GM21528 (cell line): ENCODE measurements at regions not wholly inside any gene's neighbourhood (a gene's known extent, or its start where the extent isn't known, plus 50 kb on each side); places are given as distances from the start of the nearest gene placed in this dataset.
"Not testable (repeated sequence)": the region's sequence is repeated elsewhere in the genome, so short reads cannot be mapped to it uniquely, and the experiment has no call there.

Experiments
- ATAC-seq: cut with Tn5 transposase; IDR thresholded peaks from one replicate; pipeline ENCODE4 v1.9.1; 2021; ENCODE audit warnings: mild to moderate bottlenecking, moderate library complexity; ENCODE audit not compliant: unreplicated experiment, low FRiP score

DNA sequence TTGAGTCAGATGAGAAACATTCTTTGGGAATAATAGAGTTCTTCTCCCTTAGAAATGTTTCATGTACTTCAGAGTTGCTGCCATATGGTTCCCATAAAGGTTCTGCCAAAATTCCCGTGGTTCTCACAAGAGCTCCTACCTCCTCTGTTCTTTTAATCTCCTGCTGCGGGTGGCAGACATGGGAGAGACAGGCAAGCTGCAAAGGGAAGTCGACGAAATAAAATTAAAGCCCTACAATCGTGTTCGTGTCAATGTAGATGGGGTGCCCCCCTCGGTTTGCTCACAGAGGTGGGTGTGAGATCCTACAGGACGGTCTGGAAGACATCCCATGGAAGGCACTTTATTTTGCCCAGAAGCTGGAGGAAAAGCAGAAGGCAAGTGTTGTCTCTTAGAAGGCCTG lies 276.0 kb downstream of the RWDD3 start:
- ATAC-seq: no peak

DNA sequence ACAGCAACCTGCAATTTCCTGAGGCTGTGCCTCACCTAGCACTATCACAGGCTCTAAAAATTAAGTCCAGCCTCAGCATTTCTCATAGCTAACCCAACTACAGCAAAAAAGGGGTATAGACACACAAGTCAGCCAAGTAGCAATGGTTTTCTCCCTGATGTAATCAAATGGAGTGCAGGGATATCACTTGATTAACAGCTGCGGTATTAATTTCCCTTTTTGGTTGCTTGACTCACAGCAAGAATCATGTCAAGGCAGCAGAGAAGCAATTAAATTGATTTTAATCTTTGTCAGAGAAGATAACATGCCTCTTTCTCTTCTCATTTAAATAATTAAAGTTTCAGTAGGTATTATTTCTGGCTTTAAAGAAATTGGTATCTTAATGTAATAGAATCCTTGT lies 278.9 kb downstream of the RWDD3 start:
- no peak for ATAC-seq

DNA sequence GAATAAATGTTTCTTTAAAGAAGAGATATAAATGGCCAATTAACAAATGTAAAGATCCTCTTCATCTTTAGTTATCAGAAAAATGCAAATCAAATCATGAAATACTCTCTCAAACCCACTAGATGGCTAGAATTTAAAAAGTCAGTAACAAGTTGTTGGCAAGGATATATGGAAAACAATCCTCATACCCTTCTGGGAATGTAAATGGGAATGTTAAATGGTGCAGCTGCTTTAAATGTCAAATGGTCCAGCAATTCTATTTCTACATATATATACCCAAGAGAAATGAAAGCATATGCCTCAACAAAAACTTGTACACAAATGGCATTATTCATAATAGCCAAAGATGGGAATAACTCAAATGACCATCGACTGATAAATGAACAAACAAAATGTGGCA lies 283.5 kb downstream of the RWDD3 start:
- ATAC-seq: no peak

DNA sequence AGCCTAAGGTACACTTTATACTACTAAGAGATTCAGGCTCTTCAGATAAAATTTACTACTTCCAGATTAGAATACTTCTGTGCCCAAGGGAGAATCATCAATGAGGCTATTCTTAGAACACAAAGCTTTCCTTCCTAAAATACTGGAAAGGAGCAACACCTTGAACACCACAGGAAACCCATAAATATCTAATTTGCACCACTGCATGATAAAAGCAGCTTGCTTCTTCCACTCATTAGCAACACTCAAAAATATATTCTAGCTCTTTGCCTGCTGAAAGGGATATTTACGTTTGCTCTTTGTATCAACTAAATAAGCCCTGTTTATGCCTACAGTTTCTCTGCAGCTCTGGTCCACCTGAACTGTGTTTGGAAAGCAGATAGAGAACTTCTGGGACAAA lies 284.3 kb downstream of the RWDD3 start:
- no peak for ATAC-seq

DNA sequence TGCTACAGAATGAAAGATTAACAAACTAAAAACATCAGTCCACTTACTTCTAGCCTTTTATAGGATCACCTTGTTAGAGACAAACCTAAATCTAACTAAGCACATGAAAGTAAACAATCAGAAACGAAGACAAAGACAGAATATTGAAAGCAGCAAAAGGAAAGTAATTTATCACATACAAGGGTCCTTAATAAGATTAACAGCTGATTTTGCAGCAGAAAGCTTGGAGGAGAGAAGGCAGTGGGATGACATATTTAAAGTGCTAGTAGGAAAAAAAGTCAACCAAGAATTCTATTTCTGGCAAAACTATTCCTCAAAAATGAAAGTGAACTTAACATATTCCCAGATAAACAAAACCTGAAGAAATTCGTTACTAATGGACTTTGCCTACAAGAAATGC lies 286.4 kb downstream of the RWDD3 start:
- ATAC-seq: no peak

DNA sequence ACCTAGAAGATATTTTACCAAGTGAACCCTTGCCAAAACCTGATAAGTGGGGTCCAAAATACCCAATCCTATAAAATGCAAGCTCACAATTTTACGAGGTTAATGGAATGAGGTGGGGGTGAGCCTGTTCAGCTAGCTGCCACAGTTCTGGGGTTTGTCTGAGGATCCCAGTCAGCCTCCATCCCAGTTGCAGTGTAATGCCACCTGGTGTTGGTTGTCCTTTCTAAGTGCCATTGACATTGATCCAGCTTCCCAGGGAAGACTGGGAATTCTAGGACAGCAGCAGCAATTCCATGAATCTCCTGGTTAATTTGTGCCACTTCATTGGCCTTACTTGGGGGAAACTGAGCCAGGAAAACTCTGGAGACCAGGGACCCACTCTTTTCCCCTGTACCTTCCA lies 298.3 kb downstream of the RWDD3 start:
- no peak for ATAC-seq

DNA sequence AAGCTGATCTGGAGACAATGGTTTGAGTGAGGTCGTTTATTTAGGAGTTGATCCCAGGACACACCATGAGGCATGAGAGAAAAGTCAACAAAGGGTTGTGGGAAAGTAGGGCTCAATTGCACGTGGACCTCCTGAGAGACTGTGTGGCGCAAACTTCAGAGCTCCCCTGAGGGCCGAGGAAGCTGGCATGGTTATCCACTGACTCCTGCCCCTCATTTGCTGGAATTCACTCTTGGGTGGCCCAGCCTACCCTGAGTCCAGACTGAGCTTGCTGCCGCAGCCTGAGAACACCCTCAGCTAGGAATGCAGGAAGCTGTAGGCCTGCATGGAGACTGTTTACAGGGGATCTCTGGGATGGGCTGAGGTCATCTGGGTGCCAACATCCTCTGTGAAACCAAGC lies 301.0 kb downstream of the RWDD3 start:
- no peak for ATAC-seq

DNA sequence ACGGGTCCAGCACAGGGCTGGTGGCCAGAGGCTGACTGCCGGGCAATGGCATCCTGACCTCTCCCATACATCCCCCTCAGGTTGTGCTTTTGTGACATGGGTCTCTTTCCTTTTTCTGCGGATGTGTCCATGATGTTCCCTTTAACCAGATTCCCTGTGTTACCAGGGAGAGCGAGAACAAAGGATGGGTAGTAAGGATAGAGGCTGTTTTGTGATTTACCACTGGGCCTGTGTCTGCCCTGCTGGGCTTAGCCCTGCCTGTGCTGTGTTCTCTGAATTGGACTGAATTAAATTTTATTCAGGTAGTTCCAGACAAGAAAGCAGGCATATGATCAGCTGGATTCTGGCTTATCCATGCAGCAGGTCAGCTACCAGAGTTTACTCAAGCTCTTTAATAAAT lies 301.6 kb downstream of the RWDD3 start:
- no peak for ATAC-seq

DNA sequence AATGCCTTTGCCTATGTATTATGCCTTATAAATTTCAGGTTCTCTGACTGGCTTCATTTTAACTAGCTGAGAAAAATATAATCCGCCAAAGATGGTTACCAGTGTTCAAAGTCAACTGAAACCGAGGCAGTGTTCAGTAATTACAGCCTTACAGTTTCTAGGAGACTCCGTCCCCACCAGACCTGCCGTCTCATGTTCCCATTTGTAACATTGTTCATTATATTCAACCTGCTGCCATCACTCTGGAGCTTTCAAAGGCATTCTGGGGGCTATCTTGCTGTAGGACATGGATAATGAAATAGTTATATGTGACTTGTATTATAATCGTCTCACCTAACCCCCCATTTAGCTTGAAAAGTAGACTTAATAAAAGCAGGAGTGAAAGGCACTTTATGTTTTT lies 302.5 kb downstream of the RWDD3 start:
- ATAC-seq: no peak

DNA sequence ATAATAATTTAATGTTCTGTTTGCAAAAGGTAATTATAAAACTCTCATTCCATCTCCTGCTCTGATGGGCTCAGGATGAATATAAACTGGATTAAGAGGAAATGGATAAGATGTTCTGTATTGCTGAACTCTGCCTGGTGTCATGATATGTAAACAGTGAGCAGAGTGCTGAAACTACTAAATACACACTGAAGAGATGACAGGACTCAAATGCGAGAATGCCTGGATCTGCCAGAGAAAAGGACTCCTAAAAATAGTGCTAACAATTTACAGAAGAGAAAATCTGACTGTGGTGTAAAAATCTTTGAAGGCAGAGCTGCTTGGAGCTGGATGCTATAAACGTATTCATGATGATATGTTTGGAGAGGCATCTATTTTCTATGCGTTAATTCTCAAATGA lies 303.2 kb downstream of the RWDD3 start:
- no peak for ATAC-seq

DNA sequence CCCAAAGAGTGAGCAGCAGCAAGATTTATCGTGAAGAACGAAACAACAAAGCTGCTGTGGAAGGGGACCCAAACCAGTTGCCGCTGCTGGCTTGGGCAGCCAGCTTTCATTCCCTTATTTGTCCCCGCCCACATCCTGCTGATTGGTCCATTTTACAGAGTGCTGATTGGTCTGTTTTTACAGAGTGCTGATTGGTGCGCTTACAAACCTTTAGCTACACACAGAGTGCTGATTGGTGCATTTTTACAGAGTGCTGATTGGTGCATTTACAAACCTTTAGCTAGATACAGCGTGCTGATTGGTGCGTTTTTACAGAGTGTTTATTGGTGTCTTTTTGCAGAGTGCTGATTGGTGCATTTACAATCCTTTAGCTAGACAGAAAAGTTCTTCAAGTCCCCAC lies 304.2 kb downstream of the RWDD3 start:
- ATAC-seq: not testable (repeated sequence)

DNA sequence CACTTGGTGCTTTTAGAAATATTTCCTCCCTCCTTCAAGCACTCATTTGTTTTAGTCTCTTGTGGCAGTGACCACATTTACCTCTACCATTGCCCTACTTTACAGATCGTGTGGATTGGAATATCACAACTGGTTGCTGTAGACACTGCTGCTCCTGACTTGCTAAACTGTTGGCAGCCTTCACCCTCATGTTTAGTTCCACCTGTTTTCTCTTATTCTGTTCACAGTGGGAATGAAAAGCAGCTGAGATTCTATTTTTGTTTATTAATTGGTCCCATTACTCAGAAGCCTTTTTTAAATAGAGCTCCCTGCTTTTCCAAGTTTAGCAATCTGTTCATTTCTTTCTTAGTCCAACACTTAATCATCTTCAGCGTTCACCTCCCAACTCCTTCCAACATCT lies 308.9 kb downstream of the RWDD3 start:
- ATAC-seq: no peak

DNA sequence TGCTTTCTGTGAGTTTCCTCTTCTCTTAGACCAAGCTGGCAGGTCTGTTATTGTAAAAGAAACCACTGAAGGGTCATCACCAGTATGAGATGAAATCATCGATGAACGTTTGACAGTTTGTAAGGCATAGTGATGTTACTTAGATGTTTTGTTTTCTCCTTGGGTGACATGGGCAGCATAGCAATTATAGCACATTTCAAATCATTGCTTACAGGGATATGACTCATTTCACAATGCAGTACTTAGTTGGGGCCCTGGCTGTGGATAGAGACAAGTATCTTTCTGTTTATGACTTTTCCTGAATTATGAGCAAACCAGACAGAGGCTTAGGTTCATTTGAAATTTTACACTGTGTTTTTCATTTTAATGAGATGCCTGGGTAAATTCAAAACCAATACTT lies 313.0 kb downstream of the RWDD3 start:
- no peak for ATAC-seq

DNA sequence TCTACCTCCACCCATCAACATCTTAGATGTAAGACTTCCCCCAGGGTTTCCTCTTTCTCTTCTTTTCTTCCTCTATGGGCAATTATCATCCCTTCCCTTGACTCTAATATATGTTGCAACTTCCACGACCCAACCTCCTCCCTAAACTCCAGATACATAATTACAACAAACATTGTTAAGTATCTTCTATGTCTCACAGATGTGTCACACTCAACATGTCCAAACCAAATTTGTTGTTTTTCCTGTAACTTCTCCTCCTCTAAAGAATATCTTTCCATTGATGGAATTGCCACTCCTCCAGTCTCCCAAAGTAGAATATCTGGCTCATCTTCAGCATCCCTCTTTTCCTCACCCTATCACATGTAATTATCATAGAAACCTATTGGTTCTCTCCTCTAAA lies 314.2 kb downstream of the RWDD3 start:
- no peak for ATAC-seq

DNA sequence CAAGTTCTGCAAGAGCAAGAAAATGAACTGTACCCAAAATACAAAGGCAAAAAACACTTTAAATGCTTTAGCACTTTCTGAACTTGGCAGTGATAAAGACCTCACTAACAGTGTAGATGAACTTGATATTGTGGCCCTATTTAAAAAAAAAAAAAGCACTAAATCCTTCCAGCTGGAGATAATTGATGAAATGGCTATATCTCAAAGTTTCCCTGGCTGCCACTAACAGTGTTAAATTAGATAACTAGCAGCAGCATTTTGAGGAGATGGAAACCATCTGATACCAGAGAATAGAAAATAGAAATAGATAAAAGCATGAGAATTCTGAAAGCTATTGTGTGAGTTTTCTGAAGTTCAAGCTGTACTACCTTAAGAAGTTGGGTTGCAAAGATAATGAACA lies 317.2 kb downstream of the RWDD3 start:
- no peak for ATAC-seq

DNA sequence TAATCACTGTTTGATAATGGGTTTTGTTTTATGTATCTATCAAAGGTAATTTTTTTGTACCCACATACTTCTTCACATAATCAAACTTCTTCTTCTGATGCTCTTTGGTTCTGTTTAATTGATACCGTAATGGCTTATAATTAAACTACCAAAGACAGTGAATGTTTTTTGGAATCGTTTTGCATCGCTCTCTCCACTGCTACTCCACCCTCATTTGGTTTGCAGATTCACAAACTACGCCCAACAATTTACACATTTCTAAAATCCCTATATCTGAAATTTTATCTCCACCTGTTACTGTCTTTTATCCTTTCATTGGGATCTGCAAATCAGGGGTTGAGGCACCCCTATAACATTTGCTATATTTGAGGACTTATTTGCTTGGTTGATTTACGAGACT lies 319.6 kb downstream of the RWDD3 start:
- ATAC-seq: no peak

DNA sequence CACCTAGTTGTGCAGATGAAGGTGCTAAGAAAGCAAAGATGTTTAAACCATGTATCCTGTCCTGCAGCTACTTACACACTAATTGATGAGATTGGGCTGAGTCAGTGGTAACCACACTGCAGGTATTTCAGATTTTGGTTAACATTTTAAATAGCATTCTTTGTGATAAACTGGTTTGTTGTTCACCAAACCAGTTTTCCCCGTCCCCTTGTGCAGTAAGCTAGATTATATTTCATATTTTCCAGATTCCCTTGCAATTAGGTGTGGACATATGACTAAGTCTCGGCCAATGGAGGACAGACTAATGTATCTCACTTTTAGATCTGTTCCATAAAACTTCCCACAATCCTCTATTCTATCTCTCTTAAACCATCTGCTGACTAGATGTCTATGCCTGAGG lies 320.4 kb downstream of the RWDD3 start:
- ATAC-seq: no peak

DNA sequence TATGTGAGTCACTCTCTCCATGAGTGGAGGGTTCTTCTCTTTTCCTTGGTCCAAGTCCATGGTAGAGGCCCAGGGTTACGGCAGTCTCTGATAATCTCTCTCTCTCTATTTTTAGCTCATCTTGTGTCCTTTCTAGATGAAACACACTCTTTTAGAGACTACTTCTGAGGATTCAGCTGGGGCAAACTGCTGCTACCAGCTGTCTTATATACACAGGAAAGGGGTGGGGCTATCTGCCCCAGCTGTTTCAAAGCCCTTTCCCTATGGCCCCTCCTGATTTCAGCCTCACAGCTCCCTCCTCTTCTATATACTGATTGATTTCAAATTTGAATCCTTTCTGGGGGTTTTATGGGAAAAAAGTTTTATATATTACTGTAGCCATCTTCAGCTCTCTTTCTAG lies 324.8 kb downstream of the RWDD3 start:
- no peak for ATAC-seq

DNA sequence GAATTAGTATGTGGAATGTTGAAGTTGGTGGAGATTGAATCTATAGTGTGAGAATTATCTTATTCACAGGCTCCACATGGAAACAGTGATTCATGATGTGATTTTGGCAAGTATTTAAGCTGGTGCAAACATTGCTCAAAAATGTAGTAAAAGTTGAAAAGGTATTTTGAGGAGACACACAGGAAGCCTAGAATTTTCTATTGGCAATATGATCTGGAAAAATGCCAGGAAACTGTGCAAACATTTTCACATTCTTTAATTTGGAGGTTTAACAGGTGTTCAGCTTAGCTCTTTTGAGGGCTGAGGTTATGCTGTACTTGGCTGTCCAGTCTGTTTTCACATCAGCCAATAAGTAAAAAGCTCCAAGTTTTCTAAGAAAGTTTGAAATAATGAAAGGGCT lies 327.3 kb downstream of the RWDD3 start:
- ATAC-seq: no peak

DNA sequence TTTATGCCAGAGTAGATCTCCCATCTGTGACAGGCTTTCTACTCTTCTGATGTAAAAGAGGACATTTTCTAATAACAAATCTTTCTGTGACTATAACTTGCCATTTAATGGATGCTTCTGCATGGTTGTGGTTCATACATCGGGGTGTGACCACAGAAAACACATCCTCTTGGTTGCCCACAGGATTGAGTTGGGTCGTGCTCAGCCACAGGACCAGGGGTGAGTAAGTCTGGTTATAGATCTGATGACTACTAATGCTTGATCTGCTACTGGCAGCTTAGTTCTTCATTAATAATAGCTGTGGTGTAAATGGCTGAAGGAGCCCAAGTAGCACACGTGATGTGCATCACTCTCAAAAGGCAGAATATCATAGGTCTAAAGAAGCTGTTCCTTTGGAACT lies 328.2 kb downstream of the RWDD3 start:
- no peak for ATAC-seq

DNA sequence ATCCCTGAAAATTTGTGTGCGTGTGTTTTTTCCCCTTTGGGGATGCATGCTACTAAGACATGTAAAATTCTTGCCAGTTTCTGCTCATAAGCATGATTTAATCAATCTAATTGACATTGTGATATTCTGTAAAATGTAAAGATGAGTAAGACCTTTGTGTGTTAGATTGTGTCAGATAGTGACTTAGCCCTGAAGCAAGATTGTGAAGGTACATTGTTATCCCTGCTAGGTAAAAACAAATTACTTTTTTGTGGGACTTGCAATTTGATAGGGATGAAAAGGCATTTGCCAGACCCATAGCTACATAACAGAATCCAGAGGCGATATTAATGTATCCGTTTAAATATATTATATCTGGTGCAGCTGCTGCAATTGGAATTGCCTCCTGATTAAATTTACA lies 338.0 kb downstream of the RWDD3 start:
- ATAC-seq: no peak

DNA sequence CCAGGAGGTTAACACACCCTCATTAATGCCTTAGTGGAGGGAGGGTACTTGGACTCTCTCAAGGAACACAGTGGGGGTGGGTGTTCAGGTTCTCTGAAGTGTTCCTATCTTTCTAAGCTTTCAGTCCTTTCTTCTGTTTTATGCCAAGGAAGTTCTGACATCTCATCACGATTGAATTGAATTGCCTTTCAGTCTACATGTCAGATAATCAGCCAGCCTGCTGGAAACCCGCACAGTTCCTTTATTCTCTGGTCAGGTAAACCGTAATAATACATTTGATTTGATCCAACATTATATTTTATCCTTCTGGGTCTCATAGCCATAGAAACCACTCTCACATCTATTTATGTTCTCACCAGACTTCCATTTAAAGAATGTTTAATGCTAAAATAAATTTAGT lies 339.0 kb downstream of the RWDD3 start:
- ATAC-seq: no peak

DNA sequence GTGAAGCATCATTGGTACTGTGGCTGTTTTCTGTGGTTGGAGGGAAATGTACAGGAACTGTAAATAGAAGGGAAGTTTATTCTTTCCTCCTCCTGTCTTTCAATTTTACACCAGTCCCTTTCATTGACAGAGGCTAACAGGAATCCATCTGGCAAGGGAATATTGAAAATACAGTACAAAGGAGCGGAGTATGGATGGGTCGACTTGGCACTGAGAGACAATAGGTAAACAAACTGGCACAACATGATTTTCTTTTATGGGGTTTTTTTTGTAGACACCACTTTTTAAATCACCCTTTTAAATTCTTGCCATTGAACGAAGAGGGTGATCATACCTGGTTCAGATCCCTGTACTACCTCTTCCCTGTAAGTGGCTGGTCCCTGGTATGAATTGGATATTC lies 341.3 kb downstream of the RWDD3 start:
- no peak for ATAC-seq

DNA sequence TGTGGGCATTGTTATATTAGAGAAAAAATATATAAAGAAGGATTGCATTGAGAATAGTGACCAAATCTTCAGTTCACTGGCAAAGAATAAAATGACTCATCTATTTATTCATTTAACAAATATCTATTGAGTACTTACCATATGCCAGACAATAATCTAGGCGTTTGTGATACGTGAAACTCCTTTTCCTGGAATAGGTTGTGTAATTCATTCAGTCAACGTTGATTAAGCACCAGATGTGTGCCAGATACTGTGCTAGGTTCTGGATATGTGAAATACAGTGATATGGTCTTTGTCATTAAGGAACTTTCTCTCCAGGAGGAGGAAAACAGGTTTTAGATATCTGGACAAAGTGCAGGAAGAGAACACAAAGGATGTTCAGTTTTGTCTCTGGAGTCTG lies 344.5 kb downstream of the RWDD3 start:
- no peak for ATAC-seq
